ENCODE measurements at regions not wholly inside any gene's neighbourhood (a gene's known extent, or its start where the extent isn't known, plus 50 kb on each side); places are given as distances from the start of the nearest gene placed in this dataset.

DNA sequence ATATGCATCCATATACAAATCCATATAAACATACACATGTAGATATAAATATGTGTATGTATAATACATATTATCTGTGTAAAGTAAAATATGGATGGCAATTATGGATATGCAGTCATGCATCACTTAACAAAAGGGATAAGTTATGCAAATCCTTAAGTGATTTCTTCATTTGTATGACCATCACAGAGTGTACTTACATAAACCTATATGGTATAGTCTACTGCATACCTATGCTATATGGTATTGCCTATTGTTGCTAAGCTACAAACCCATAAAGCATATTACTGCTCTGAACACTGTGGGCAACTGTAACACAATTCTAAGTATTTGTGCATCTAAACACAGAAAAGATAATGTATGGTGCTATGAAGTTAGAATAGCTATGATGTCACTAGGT is 227.2 kb downstream of the SLC6A15 start:
- Histone ChIP-seq H3K9me3 (no peaks in the 10 kb centered on the region), H3K27ac (no peak overlapping the region), H3K36me3 (no peaks in the 10 kb centered on the region), H3K4me1 (no peaks in the 10 kb centered on the region), H3K27me3 (no peaks in the 10 kb centered on the region), H3K4me3 (no peak overlapping the region)
- FAIRE-seq = no peak
- DNase-seq = no peak
- intact Hi-C loops (cut with DNase I) = no loop called here
- no peak for ATAC-seq
- TF ChIP-seq, protein P1, sequence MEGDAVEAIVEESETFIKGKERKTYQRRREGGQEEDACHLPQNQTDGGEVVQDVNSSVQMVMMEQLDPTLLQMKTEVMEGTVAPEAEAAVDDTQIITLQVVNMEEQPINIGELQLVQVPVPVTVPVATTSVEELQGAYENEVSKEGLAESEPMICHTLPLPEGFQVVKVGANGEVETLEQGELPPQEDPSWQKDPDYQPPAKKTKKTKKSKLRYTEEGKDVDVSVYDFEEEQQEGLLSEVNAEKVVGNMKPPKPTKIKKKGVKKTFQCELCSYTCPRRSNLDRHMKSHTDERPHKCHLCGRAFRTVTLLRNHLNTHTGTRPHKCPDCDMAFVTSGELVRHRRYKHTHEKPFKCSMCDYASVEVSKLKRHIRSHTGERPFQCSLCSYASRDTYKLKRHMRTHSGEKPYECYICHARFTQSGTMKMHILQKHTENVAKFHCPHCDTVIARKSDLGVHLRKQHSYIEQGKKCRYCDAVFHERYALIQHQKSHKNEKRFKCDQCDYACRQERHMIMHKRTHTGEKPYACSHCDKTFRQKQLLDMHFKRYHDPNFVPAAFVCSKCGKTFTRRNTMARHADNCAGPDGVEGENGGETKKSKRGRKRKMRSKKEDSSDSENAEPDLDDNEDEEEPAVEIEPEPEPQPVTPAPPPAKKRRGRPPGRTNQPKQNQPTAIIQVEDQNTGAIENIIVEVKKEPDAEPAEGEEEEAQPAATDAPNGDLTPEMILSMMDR (IDR thresholded peaks at IDR 0.05) = no peak

DNA sequence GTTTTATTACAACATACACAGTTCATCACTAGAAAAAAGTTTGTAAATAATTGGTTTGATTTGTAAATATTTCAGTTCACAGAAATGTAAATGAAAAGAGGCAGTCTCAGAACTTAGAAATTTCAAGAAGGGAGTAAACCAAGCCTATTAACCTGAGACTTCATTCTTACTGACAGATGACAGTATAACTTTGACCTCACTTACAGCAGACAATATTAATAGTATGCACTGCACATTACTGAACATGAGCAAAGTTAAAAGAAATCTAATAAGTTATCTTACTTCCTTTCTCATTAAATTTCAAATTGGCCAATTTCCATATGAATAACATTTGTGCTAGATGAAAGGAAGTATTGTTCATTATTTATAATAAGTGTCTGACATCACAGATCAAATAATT is 235.8 kb downstream of the SLC6A15 start:
- ATAC-seq (no peak), FAIRE-seq (no peak), DNase-seq (no peak)
- no peaks in the 10 kb centered on the region for H3K4me1 ChIP-seq
- no peak overlapping the region for H3K27ac ChIP-seq
- no peaks in the 10 kb centered on the region for H3K36me3 ChIP-seq
- H3K9me3 ChIP-seq = no peaks in the 10 kb centered on the region
- TF ChIP-seq, protein P1 (IDR thresholded peaks at IDR 0.05) = no peak
- intact Hi-C loops (cut with DNase I) = no loop called here
- no peak overlapping the region for H3K4me3 ChIP-seq
- no peaks in the 10 kb centered on the region for H3K27me3 ChIP-seq

DNA sequence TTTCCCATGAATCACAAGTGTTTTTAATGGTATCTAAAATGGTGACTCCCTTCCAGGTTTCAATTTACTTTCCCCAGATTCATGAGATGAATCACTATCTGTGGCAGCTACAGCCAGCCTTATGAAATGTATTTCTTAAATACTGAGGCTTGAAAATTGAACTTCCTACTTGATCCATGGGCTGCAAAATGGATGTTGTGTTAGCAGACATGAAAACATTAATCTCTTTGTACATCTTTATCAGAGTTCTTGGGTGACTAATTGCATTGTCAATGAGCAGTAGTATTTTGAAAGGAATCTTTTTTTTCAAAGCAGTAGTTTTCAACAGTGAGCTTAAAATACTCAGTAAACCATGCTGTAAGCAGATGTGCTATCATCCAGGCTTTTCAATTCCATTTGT is 250.8 kb downstream of the SLC6A15 start:
- Histone ChIP-seq H3K27me3 (no peaks in the 10 kb centered on the region), H3K4me1 (no peaks in the 10 kb centered on the region), H3K9me3 (no peaks in the 10 kb centered on the region), H3K36me3 (no peaks in the 10 kb centered on the region), H3K4me3 (no peak overlapping the region), H3K27ac (no peak overlapping the region)
- intact Hi-C loops (cut with DNase I) = no loop called here
- TF ChIP-seq, protein P1 (IDR thresholded peaks at IDR 0.05) = no peak
- DNase-seq = no peak
- no peak for ATAC-seq
- FAIRE-seq = no peak

DNA sequence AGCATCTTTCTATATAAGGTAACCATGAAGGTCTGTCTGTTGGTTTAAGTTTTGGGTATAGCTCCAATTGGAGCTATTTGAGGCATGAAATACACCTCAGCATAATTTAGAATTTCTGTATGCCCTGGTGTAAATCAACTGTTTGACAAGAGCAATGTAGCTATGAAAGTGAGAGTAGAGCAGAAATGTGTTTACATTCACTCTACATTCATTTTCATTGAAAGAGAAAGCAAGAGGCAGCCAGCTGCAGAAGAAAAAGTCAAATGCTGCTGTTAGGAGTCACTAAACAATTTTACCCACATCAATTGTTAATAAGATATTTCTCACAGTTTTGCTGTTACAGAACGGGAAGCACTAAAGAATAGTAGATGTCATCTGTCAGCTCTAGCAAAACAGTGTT is 252.5 kb downstream of the SLC6A15 start:
- intact Hi-C loops (cut with DNase I) = no loop called here
- H3K27me3 ChIP-seq = no peaks in the 10 kb centered on the region
- no peak overlapping the region for H3K27ac ChIP-seq
- no peak for ATAC-seq
- H3K4me3 ChIP-seq = no peak overlapping the region
- no peaks in the 10 kb centered on the region for H3K36me3 ChIP-seq
- no peaks in the 10 kb centered on the region for H3K4me1 ChIP-seq
- FAIRE-seq = no peak
- no peaks in the 10 kb centered on the region for H3K9me3 ChIP-seq
- WGBS, 2 donors = 43 to 57% methylated on average over 1 of the region's 1 CpG
- TF ChIP-seq, protein P1 (IDR thresholded peaks at IDR 0.05) = no peak
- no peak for DNase-seq

DNA sequence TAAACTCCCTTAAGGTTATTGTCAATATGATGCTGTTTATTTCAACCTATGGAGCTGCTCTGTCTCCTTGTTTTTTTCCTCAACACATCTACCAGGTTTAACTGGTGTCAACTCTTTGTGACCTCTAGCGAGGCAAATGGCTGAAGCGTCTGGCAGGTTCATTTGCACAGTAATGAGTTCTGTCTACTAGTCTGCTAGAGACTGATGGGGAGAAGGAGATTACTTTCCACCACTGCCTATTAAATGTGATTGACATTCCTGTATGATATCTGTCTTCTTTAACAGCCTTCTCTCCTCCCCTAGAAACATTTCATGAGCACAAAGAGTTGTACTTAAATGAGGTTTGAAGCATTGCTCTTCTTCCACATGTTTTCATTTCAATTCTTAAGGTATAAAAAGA is 253.7 kb downstream of the SLC6A15 start:
- H3K36me3 ChIP-seq = no peaks in the 10 kb centered on the region
- no peak for DNase-seq
- no peak for ATAC-seq
- H3K9me3 ChIP-seq = no peaks in the 10 kb centered on the region
- H3K27me3 ChIP-seq = no peaks in the 10 kb centered on the region
- H3K4me1 ChIP-seq = no peaks in the 10 kb centered on the region
- intact Hi-C loops (cut with DNase I) = no loop called here
- WGBS, 2 donors = 13 to 26% methylated on average over 2 of the region's 2 CpGs
- TF ChIP-seq, protein P1 (IDR thresholded peaks at IDR 0.05) = no peak
- H3K27ac ChIP-seq = no peak overlapping the region
- H3K4me3 ChIP-seq = no peak overlapping the region
- FAIRE-seq = no peak

Measured in pancreas (tissue), 10 donors.